Upper lobe of left lung (tissue), 6 donors: ENCODE measurements at regions not wholly inside any gene's neighbourhood (a gene's known extent, or its start where the extent isn't known, plus 50 kb on each side); places are given as distances from the start of the nearest gene placed in this dataset.

Experiments
- ATAC-seq, 2 donors: fragments of 200-7000 bp; cut with Tn5 transposase; one replicate each; pipeline ENCODE4 v1.9.1; 2022; ENCODE audit warnings: mild to moderate bottlenecking in 2 of 2, moderate library complexity in 2 of 2; ENCODE audit not compliant: low FRiP score in 2 of 2
- DNase-seq, 2 donors: peaks; one replicate each; pipeline ENCODE4 v3.0.0-alpha.2; 2019 to 2020
- H3K27ac ChIP-seq, 4 donors: fragments of 200-600 bp; sonication (generic); one replicate each; pipeline ENCODE4 v1.5.1; 2016 to 2019
- H3K27me3 ChIP-seq, 4 donors: fragments of 200-600 bp; sonication (generic); one replicate each; pipeline ENCODE4 v1.5.1; 2017 to 2019
- H3K36me3 ChIP-seq, 4 donors: fragments of 200-600 bp; sonication (generic); one replicate each; pipeline ENCODE4 v1.5.1; 2016 to 2019
- H3K4me1 ChIP-seq, 4 donors: fragments of 200-600 bp; sonication (generic); one replicate each; pipeline ENCODE4 v1.5.1; 2018 to 2019
- H3K4me3 ChIP-seq, 4 donors: fragments of 200-600 bp; sonication (generic); one replicate each; pipeline ENCODE4 v1.5.1; 2017 to 2019; ENCODE audit warnings: mild to moderate bottlenecking in 2 of 4, moderate library complexity in 1 of 4
- H3K9me3 ChIP-seq, 4 donors: fragments of 200-600 bp; sonication (generic); one replicate each; pipeline ENCODE4 v1.5.1; 2018 to 2019
- CTCF ChIP-seq, 6 experiments: fragments of 450-650 bp in 4 of 6; fragments of 200-600 bp in 2 of 6; sonication (generic) in 2 of 6; IDR thresholded peaks; one replicate each; pipeline ENCODE4 v1.5.1; 2016 to 2019; ENCODE audit warnings: antibody characterized with exemption in 6 of 6
- EP300 ChIP-seq, 4 donors: sonication (generic); formaldehyde crosslinking; IDR thresholded peaks; one replicate each; pipeline ENCODE4 v1.5.1; 2017; ENCODE audit warnings: antibody characterized with exemption in 4 of 4, control low read depth in 2 of 4
- POLR2A ChIP-seq, 4 donors: fragments of 450-650 bp; IDR thresholded peaks; one replicate each; pipeline ENCODE4 v1.5.1; 2016 to 2017; ENCODE audit warnings: antibody characterized with exemption in 4 of 4, mild to moderate bottlenecking in 2 of 4
- POLR2AphosphoS5 ChIP-seq, 2 donors: sonication (generic); formaldehyde crosslinking; IDR thresholded peaks; one replicate each; pipeline ENCODE4 v1.5.1; 2017; ENCODE audit warnings: antibody characterized with exemption in 2 of 2
- WGBS, 2 donors: methylation state at CpG; one replicate each; pipeline ENCODE4 v1.1.5; 2017 to 2018; 5-methylcytosine and 5-hydroxymethylcytosine counted together
- donor health status: DM: no; HTN: no; CAD: no; lungs with moderate emphysema.
- donor health status: DM: no; HTN: yes; CAD: no; lungs with severe emphysema.

GRCh38 chr12:127077262-127078045 is 1189.5 kb upstream of the TMEM132C start:
- TF ChIP-seq POLR2AphosphoS5 (IDR thresholded peaks at IDR 0.05): no peak
- TF ChIP-seq CTCF (IDR thresholded peaks at IDR 0.05): no peak
- TF ChIP-seq EP300 (IDR thresholded peaks at IDR 0.05): no peak
- no peak for TF ChIP-seq POLR2A (IDR thresholded peaks at IDR 0.05)

GRCh38 chr12:127078577-127079350 is 1188.2 kb upstream of the TMEM132C start:
- Histone ChIP-seq H3K4me1 (peaks cover 0 to 5% (median 0%) of the 10 kb centered on the region in 4 donors), H3K9me3 (no peaks in the 10 kb centered on the region), H3K4me3 (no peak overlapping the region), H3K27me3 (no peaks in the 10 kb centered on the region), H3K27ac (no peak overlapping the region), H3K36me3 (no peaks in the 10 kb centered on the region)
- 67 to 71% methylated on average over 5 of the region's 5 CpGs for WGBS, 2 donors
- no peak for DNase-seq
- no peak for TF ChIP-seq CTCF (IDR thresholded peaks at IDR 0.05)
- TF ChIP-seq EP300 (IDR thresholded peaks at IDR 0.05): no peak
- no peak for TF ChIP-seq POLR2AphosphoS5 (IDR thresholded peaks at IDR 0.05)
- no peak for TF ChIP-seq POLR2A (IDR thresholded peaks at IDR 0.05)
- ATAC-seq: no peak

More at GRCh38 chr12:127077262-127078045, 1189.5 kb upstream of the TMEM132C start:
- no peaks in the 10 kb centered on the region for H3K27me3 ChIP-seq
- H3K4me3 ChIP-seq: no peak overlapping the region
- DNase-seq (no peak), ATAC-seq (no peak)
- no peaks in the 10 kb centered on the region for H3K9me3 ChIP-seq
- no peak overlapping the region for H3K27ac ChIP-seq
- WGBS, 2 donors: 76% methylated on average over 5 of the region's 5 CpGs
- H3K4me1 ChIP-seq: no peaks in the 10 kb centered on the region
- H3K36me3 ChIP-seq: no peaks in the 10 kb centered on the region

GRCh38 chr12:127079636-127080035 is 1187.3 kb upstream of the TMEM132C start:
- ATAC-seq (no peak), DNase-seq (no peak)
- H3K4me1 ChIP-seq: peaks cover 0 to 5% (median 0%) of the 10 kb centered on the region in 4 donors
- TF ChIP-seq EP300 (IDR thresholded peaks at IDR 0.05) (no peak), CTCF (IDR thresholded peaks at IDR 0.05) (no peak), POLR2AphosphoS5 (IDR thresholded peaks at IDR 0.05) (no peak), POLR2A (IDR thresholded peaks at IDR 0.05) (no peak)
- no peak overlapping the region for H3K4me3 ChIP-seq
- H3K27ac ChIP-seq: no peak overlapping the region
- H3K9me3 ChIP-seq: no peaks in the 10 kb centered on the region
- no peaks in the 10 kb centered on the region for H3K27me3 ChIP-seq
- WGBS, 2 donors: 80% methylated on average over 3 of the region's 3 CpGs
- H3K36me3 ChIP-seq: no peaks in the 10 kb centered on the region

- Histone ChIP-seq H3K9me3 (no peaks in the 10 kb centered on the region), H3K4me1 (peaks cover 0 to 5% (median 0%) of the 10 kb centered on the region in 4 donors), H3K27me3 (no peaks in the 10 kb centered on the region), H3K36me3 (no peaks in the 10 kb centered on the region), H3K4me3 (no peak overlapping the region), H3K27ac (no peak overlapping the region)
- DNase-seq (no peak), ATAC-seq (no peak)
- WGBS, 2 donors: 93 to 100% methylated on average over 2 of the region's 2 CpGs
- TF ChIP-seq CTCF (IDR thresholded peaks at IDR 0.05) (no peak), POLR2A (IDR thresholded peaks at IDR 0.05) (no peak), EP300 (IDR thresholded peaks at IDR 0.05) (no peak), POLR2AphosphoS5 (IDR thresholded peaks at IDR 0.05) (no peak)
These were observed 1185.9 kb upstream of the TMEM132C start for GRCh38 chr12:127081058-127081457.
